IPS DF 6.9 (cell line): ENCODE measurements at regions not wholly inside any gene's neighbourhood (a gene's known extent, or its start where the extent isn't known, plus 50 kb on each side); places are given as distances from the start of the nearest gene placed in this dataset.
"Not testable (repeated sequence)": the region's sequence is repeated elsewhere in the genome, so short reads cannot be mapped to it uniquely, and the experiment has no call there.

Experiments
- DNase-seq: peaks from one replicate; pipeline ENCODE4 v3.0.0-alpha.2; 2013; ENCODE audit warnings: low read depth, low spot score
- H3K27ac ChIP-seq: one replicate; pipeline ENCODE4 v1.5.1; 2013; ENCODE audit warnings: low read length, control low read depth
- H3K27me3 ChIP-seq: 2 replicates; pipeline ENCODE4 v1.6.1; 2013; ENCODE audit warnings: mild to moderate bottlenecking, low read length; ENCODE audit not compliant: control insufficient read depth, insufficient read depth
- H3K36me3 ChIP-seq: 2 replicates; pipeline ENCODE4 v1.6.1; 2013; ENCODE audit warnings: low read length; ENCODE audit not compliant: control insufficient read depth, insufficient read depth
- H3K4me1 ChIP-seq: 2 replicates; pipeline ENCODE4 v1.6.1; 2013; ENCODE audit warnings: low read length; ENCODE audit not compliant: control insufficient read depth, insufficient read depth
- H3K4me3 ChIP-seq: 2 replicates; pipeline ENCODE4 v1.5.1; 2013; ENCODE audit warnings: mild to moderate bottlenecking, low read length
- H3K9me3 ChIP-seq: 2 replicates; pipeline ENCODE4 v1.6.1; 2013; ENCODE audit warnings: low read length, inconsistent platforms; ENCODE audit not compliant: control insufficient read depth, insufficient read depth
- WGBS: extraction: QIAGEN DNeasy Blood & Tissue Kit; methylation state at CpG from one replicate; pipeline ENCODE4 v1.1.7; 2013; ENCODE audit warnings: mixed read lengths, missing lambda C conversion rate; ENCODE audit not compliant: insufficient read length, insufficient coverage; 5-methylcytosine and 5-hydroxymethylcytosine counted together

GRCh38 chr10:94240901-94241300 is 121.8 kb downstream of the NOC3L start:
- Histone ChIP-seq H3K36me3 (no peaks in the 10 kb centered on the region), H3K4me1 (no peaks in the 10 kb centered on the region), H3K4me3 (no peak overlapping the region), H3K27ac (no peak overlapping the region), H3K9me3 (no peaks in the 10 kb centered on the region), H3K27me3 (no peaks in the 10 kb centered on the region)
- DNase-seq, result no peak
- WGBS, result no CpG with 5 or more reads among the region's 2 CpGs

GRCh38 chr10:94251098-94251497 is 111.6 kb downstream of the NOC3L start:
- no peak for DNase-seq
- H3K36me3 ChIP-seq, result no peaks in the 10 kb centered on the region
- H3K27ac ChIP-seq, result no peak overlapping the region
- WGBS, result no CpG with 5 or more reads among the region's 2 CpGs
- H3K4me3 ChIP-seq, result no peak overlapping the region
- no peaks in the 10 kb centered on the region for H3K27me3 ChIP-seq
- H3K9me3 ChIP-seq, result no peaks in the 10 kb centered on the region
- H3K4me1 ChIP-seq, result no peaks in the 10 kb centered on the region; the same call in 1 of the 2 replicates

GRCh38 chr10:94251568-94251967 is 111.2 kb downstream of the NOC3L start:
- Histone ChIP-seq H3K36me3 (no peaks in the 10 kb centered on the region), H3K4me3 (no peak overlapping the region), H3K4me1 (no peaks in the 10 kb centered on the region; the same call in 1 of the 2 replicates), H3K27me3 (no peaks in the 10 kb centered on the region), H3K9me3 (no peaks in the 10 kb centered on the region), H3K27ac (no peak overlapping the region)
- no CpG with 5 or more reads among the region's 1 CpG for WGBS
- DNase-seq, result no peak

- H3K9me3 ChIP-seq, H3K4me1 ChIP-seq, H3K27ac ChIP-seq, H3K27me3 ChIP-seq, DNase-seq, H3K4me3 ChIP-seq, H3K36me3 ChIP-seq: not testable (repeated sequence)
- no CpG with 5 or more reads among the region's 6 CpGs for WGBS
Observed at GRCh38 chr10:94257407-94257806, 105.3 kb downstream of the NOC3L start.

- Histone ChIP-seq H3K36me3 (no peaks in the 10 kb centered on the region), H3K27me3 (no peaks in the 10 kb centered on the region), H3K9me3 (no peaks in the 10 kb centered on the region), H3K4me1 (no peaks in the 10 kb centered on the region), H3K4me3 (no peak overlapping the region), H3K27ac (no peak overlapping the region)
- DNase-seq, result no peak
Observed at GRCh38 chr10:94260455-94260854, 102.3 kb downstream of the NOC3L start.

- no peak overlapping the region for H3K27ac ChIP-seq
- WGBS, result no CpG with 5 or more reads among the region's 3 CpGs
Observed at GRCh38 chr10:94264085-94264484, 98.7 kb downstream of the NOC3L start.

GRCh38 chr10:94266091-94266490 is 96.6 kb downstream of the NOC3L start:
- H3K4me1 ChIP-seq, result no peaks in the 10 kb centered on the region
- H3K27me3 ChIP-seq, result no peaks in the 10 kb centered on the region
- no peaks in the 10 kb centered on the region for H3K9me3 ChIP-seq
- no peak overlapping the region for H3K4me3 ChIP-seq
- no peak for DNase-seq
- H3K36me3 ChIP-seq, result no peaks in the 10 kb centered on the region
- WGBS, result no CpG with 5 or more reads among the region's 2 CpGs
- H3K27ac ChIP-seq, result no peak overlapping the region

More at GRCh38 chr10:94264085-94264484, 98.7 kb downstream of the NOC3L start:
- Histone ChIP-seq H3K36me3 (no peaks in the 10 kb centered on the region), H3K9me3 (no peaks in the 10 kb centered on the region), H3K4me3 (no peak overlapping the region), H3K4me1 (no peaks in the 10 kb centered on the region), H3K27me3 (no peaks in the 10 kb centered on the region)
- DNase-seq, result no peak

- Histone ChIP-seq H3K9me3 (no peaks in the 10 kb centered on the region), H3K27me3 (no peaks in the 10 kb centered on the region), H3K36me3 (no peaks in the 10 kb centered on the region), H3K4me3 (no peak overlapping the region), H3K27ac (no peak overlapping the region), H3K4me1 (no peaks in the 10 kb centered on the region)
- no CpG with 5 or more reads among the region's 6 CpGs for WGBS
- DNase-seq, result no peak
Observed at GRCh38 chr10:94268652-94269051, 94.1 kb downstream of the NOC3L start.

GRCh38 chr10:94274142-94274787 is 88.5 kb downstream of the NOC3L start:
- no CpG with 5 or more reads among the region's 6 CpGs for WGBS
- H3K27me3 ChIP-seq, result no peaks in the 10 kb centered on the region
- H3K27ac ChIP-seq, result no peak overlapping the region
- H3K36me3 ChIP-seq, result no peaks in the 10 kb centered on the region
- no peaks in the 10 kb centered on the region for H3K4me1 ChIP-seq
- DNase-seq, result no peak
- H3K4me3 ChIP-seq, result no peak overlapping the region
- no peaks in the 10 kb centered on the region for H3K9me3 ChIP-seq

GRCh38 chr10:94276140-94276539 is 86.6 kb downstream of the NOC3L start:
- Histone ChIP-seq H3K27me3 (no peaks in the 10 kb centered on the region), H3K9me3 (no peaks in the 10 kb centered on the region), H3K4me3 (no peak overlapping the region), H3K36me3 (no peaks in the 10 kb centered on the region), H3K4me1 (no peaks in the 10 kb centered on the region), H3K27ac (no peak overlapping the region)
- WGBS, result no CpG with 5 or more reads among the region's 3 CpGs
- no peak for DNase-seq

- DNase-seq, result no peak
- Histone ChIP-seq H3K4me1 (no peaks in the 10 kb centered on the region), H3K27me3 (no peaks in the 10 kb centered on the region), H3K9me3 (no peaks in the 10 kb centered on the region), H3K36me3 (no peaks in the 10 kb centered on the region), H3K4me3 (no peak overlapping the region), H3K27ac (no peak overlapping the region)
- no CpG with 5 or more reads among the region's 6 CpGs for WGBS
Observed at GRCh38 chr10:94277450-94277849, 85.3 kb downstream of the NOC3L start.
